ENCODE measurements at regions not wholly inside any gene's neighbourhood (a gene's known extent, or its start where the extent isn't known, plus 50 kb on each side); places are given as distances from the start of the nearest gene placed in this dataset.

GRCh38 chr3:73259856-73260255 is 198.4 kb downstream of the EBLN2 start:
- Histone ChIP-seq H2AK9ac (replicated peaks; ENCODE audit: low read depth, low read length, poor library complexity) (no peak overlapping the region), H3K4me3 (ENCODE audit: insufficient read depth, low read depth, low read length) (no peak overlapping the region), H3K36me3 (ENCODE audit: control insufficient read depth, insufficient read depth, low read length) (no peaks in the 10 kb centered on the region), H3K27me3 (ENCODE audit: control insufficient read depth, insufficient read depth, low read length) (peaks cover 2% of the 10 kb centered on the region; the same call in 1 of the 2 replicates), H3K4me2 (ENCODE audit: low read depth, low read length) (no peak overlapping the region), H3K4me1 (ENCODE audit: control insufficient read depth, insufficient read depth, low read length) (no peaks in the 10 kb centered on the region), H4K5ac (ENCODE audit: low read depth, low read length) (no peak overlapping the region), H4K91ac (ENCODE audit: insufficient read depth, low read depth, low read length) (no peak overlapping the region), H2BK5ac (ENCODE audit: low read depth, low read length, poor library complexity, severe bottlenecking) (no peak overlapping the region), H2AK5ac (ENCODE audit: low read depth, low read length) (no peak overlapping the region), H3K9ac (ENCODE audit: low read depth, low read length) (no peak overlapping the region), H3K9me3 (ENCODE audit: control insufficient read depth, insufficient read depth, low read length) (no peaks in the 10 kb centered on the region), H3K9me1 (ENCODE audit: insufficient read depth, low read length) (no peaks in the 10 kb centered on the region), H3K4ac (ENCODE audit: low read depth, low read length) (no peak overlapping the region), H4K20me1 (ENCODE audit: insufficient read depth, low read length) (no peaks in the 10 kb centered on the region), H2BK15ac (ENCODE audit: low read depth, low read length) (no peak overlapping the region), H2BK120ac (ENCODE audit: low read depth, low read length) (no peak overlapping the region), H3K27ac (ENCODE audit: insufficient read depth, low read length) (no peak overlapping the region), H3K23ac (ENCODE audit: low read depth, low read length) (no peak overlapping the region), H3K56ac (ENCODE audit: extremely low read depth, insufficient read depth, low read length) (no peak overlapping the region), H3K14ac (replicated peaks; ENCODE audit: low read depth, low read length) (no peak overlapping the region), H3K79me1 (ENCODE audit: low read depth in 1 of 2, low read length in 2 of 2) (no peaks in the 10 kb centered on the region), H2BK20ac (ENCODE audit: low read depth, low read length) (no peak overlapping the region), H2AFZ (replicated peaks; ENCODE audit: low read length, poor library complexity) (no peak overlapping the region), H3K18ac (ENCODE audit: low read depth, low read length) (no peak overlapping the region), H4K8ac (ENCODE audit: low read depth in 2 of 2, low read length in 2 of 2) (no peak overlapping the region)
- TF ChIP-seq RFX5 (IDR thresholded peaks at IDR 0.05; ENCODE audit: low read depth, low read length) (no peak), MXI1 (IDR thresholded peaks at IDR 0.05; ENCODE audit: borderline replicate concordance, low read depth, low read length) (no peak), SMC3 (IDR thresholded peaks at IDR 0.05; ENCODE audit: low read depth, low read length) (no peak), FOS (IDR thresholded peaks at IDR 0.05; ENCODE audit: low read depth, low read length) (no peak), RCOR1 (IDR thresholded peaks at IDR 0.05; ENCODE audit: insufficient replicate concordance, low read length) (no peak), BHLHE40 (IDR thresholded peaks at IDR 0.05; ENCODE audit: low read depth, low read length) (no peak), CHD1 (IDR thresholded peaks at IDR 0.05; ENCODE audit: low read depth, low read length) (no peak), CEBPB (IDR thresholded peaks at IDR 0.05; ENCODE audit: low read depth, low read length) (no peak), MAFK (IDR thresholded peaks at IDR 0.05; ENCODE audit: low read depth, low read length) (no peak), NFE2L2 (IDR thresholded peaks at IDR 0.05; ENCODE audit: low read depth, low read length) (no peak), MAZ (IDR thresholded peaks at IDR 0.05; ENCODE audit: borderline replicate concordance, low read depth, low read length) (no peak), RAD21 (IDR thresholded peaks at IDR 0.05; ENCODE audit: low read length) (no peak), POLR2A (IDR thresholded peaks at IDR 0.05; ENCODE audit: low read depth, low read length) (no peak)
- TF ChIP-seq, protein P1, sequence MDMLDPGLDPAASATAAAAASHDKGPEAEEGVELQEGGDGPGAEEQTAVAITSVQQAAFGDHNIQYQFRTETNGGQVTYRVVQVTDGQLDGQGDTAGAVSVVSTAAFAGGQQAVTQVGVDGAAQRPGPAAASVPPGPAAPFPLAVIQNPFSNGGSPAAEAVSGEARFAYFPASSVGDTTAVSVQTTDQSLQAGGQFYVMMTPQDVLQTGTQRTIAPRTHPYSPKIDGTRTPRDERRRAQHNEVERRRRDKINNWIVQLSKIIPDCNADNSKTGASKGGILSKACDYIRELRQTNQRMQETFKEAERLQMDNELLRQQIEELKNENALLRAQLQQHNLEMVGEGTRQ (IDR thresholded peaks at IDR 0.05; ENCODE audit: low read depth, low read length): no peak
- TF ChIP-seq, protein P2, sequence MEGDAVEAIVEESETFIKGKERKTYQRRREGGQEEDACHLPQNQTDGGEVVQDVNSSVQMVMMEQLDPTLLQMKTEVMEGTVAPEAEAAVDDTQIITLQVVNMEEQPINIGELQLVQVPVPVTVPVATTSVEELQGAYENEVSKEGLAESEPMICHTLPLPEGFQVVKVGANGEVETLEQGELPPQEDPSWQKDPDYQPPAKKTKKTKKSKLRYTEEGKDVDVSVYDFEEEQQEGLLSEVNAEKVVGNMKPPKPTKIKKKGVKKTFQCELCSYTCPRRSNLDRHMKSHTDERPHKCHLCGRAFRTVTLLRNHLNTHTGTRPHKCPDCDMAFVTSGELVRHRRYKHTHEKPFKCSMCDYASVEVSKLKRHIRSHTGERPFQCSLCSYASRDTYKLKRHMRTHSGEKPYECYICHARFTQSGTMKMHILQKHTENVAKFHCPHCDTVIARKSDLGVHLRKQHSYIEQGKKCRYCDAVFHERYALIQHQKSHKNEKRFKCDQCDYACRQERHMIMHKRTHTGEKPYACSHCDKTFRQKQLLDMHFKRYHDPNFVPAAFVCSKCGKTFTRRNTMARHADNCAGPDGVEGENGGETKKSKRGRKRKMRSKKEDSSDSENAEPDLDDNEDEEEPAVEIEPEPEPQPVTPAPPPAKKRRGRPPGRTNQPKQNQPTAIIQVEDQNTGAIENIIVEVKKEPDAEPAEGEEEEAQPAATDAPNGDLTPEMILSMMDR (conservative IDR thresholded peaks at IDR 0.05; ENCODE audit: low read depth, low read length): no peak
- TF ChIP-seq, protein P3, sequence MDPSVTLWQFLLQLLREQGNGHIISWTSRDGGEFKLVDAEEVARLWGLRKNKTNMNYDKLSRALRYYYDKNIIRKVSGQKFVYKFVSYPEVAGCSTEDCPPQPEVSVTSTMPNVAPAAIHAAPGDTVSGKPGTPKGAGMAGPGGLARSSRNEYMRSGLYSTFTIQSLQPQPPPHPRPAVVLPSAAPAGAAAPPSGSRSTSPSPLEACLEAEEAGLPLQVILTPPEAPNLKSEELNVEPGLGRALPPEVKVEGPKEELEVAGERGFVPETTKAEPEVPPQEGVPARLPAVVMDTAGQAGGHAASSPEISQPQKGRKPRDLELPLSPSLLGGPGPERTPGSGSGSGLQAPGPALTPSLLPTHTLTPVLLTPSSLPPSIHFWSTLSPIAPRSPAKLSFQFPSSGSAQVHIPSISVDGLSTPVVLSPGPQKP (IDR thresholded peaks at IDR 0.05; ENCODE audit: borderline replicate concordance, low read depth, low read length): no peak
- intact Hi-C loops (cut with micrococcal nuclease): no loop called here
- ChIA-PET CTCF (no interaction called here), POLR2A (ENCODE audit: unreplicated experiment) (no interaction called here)
- BruUV-seq (replicated peaks): no TSS peak
- dilution Hi-C loops (cut with HindIII; ENCODE audit: low sequenced_read_pairs, unreplicated experiment): no loop called here
- ATAC-seq (ENCODE audit: low read depth): no peak
- in situ Hi-C loops (cut with MboI; ENCODE audit: low sequenced_read_pairs): loop anchor here (25.0 kb wide), 1 partner anchor 102 kb away; no protein-coding TSS in a partner anchor
- WGBS, 2 experiments (ENCODE audit: extremely low coverage in 2 of 2, insufficient read length in 1 of 2): no CpG with 5 or more reads among the region's 1 CpG
- DNase-seq: no peak
